ENCODE measurements at regions not wholly inside any gene's neighbourhood (a gene's known extent, or its start where the extent isn't known, plus 50 kb on each side); places are given as distances from the start of the nearest gene placed in this dataset.

DNA sequence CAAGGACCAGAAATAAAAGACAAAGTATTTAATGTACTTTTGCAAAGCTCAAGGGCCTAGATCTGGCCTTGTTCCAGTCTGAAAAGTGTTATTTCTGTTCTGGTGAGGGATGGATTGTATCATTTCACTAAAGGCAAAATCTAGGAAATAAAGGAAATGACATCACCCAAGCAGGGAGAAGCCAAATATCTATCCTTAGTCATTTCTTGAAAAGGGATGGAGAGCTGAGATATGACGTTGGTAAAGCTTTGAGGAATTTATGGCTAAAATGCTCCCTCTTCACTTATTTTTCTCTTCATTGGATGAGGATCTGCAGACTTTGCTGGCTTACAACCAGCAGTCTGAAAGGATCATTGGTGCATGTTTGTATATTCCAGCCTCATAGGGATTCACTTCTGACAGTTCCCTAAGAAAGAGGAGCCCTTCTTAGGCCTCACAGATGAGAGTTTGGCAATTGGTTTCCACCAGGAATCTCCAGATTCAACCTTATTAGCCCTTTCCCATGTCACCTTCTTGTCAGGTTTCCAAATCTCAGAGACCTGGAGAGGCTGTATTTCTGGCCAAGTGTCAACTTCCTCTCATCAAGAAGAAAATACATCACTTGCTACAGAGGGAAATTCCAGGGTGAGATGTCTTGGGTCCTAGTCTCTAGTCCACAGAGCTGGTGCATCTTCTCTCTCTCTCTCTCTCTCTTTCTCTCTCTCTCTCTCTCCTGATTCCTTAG, 93.7 kb upstream of the BOC start:
- no peak for DNase-seq
- Histone ChIP-seq H3K27ac (ENCODE audit: low read length) (no peak overlapping the region), H3K9ac (ENCODE audit: low read length) (no peak overlapping the region), H4K20me1 (ENCODE audit: low read length) (no peaks in the 10 kb centered on the region), H3K79me2 (ENCODE audit: low read length) (no peaks in the 10 kb centered on the region), H3F3A (ENCODE audit: low read length, unreplicated experiment) (no peaks in the 10 kb centered on the region), H3K9me2 (replicated peaks; ENCODE audit: low read length) (no peaks in the 10 kb centered on the region), H3K4me2 (ENCODE audit: low read length) (no peak overlapping the region), H2AFZ (ENCODE audit: low read length) (no peak overlapping the region), H3K9me3 (ENCODE audit: low read length) (no peaks in the 10 kb centered on the region), H3K36me3 (ENCODE audit: low read depth, low read length) (no peaks in the 10 kb centered on the region), H3K4me1 (ENCODE audit: insufficient read depth, low read length) (no peaks in the 10 kb centered on the region), H3K27me3 (ENCODE audit: low read length) (no peaks in the 10 kb centered on the region), H3K4me3 (ENCODE audit: low read length) (no peak overlapping the region)
- TF ChIP-seq EZH2 (IDR thresholded peaks at IDR 0.05; ENCODE audit: low read length, unreplicated experiment) (no peak), EZH2phosphoT487 (IDR thresholded peaks at IDR 0.05; ENCODE audit: borderline replicate concordance, low read length) (no peak)
- TF ChIP-seq, protein P1, sequence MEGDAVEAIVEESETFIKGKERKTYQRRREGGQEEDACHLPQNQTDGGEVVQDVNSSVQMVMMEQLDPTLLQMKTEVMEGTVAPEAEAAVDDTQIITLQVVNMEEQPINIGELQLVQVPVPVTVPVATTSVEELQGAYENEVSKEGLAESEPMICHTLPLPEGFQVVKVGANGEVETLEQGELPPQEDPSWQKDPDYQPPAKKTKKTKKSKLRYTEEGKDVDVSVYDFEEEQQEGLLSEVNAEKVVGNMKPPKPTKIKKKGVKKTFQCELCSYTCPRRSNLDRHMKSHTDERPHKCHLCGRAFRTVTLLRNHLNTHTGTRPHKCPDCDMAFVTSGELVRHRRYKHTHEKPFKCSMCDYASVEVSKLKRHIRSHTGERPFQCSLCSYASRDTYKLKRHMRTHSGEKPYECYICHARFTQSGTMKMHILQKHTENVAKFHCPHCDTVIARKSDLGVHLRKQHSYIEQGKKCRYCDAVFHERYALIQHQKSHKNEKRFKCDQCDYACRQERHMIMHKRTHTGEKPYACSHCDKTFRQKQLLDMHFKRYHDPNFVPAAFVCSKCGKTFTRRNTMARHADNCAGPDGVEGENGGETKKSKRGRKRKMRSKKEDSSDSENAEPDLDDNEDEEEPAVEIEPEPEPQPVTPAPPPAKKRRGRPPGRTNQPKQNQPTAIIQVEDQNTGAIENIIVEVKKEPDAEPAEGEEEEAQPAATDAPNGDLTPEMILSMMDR (conservative IDR thresholded peaks at IDR 0.05; ENCODE audit: low read depth, low read length), result no peak
- intact Hi-C loops (cut with micrococcal nuclease), result no loop called here
- CTCF ChIA-PET, result interaction anchor here (0.7 kb wide), 1 partner anchor 43 kb away, joined by 3 read pairs; no protein-coding TSS in a partner anchor
- no peak for ATAC-seq
- POLR2A ChIA-PET (ENCODE audit: unreplicated experiment), result no interaction called here
- no TSS peak for BruUV-seq (replicated peaks)

DNA sequence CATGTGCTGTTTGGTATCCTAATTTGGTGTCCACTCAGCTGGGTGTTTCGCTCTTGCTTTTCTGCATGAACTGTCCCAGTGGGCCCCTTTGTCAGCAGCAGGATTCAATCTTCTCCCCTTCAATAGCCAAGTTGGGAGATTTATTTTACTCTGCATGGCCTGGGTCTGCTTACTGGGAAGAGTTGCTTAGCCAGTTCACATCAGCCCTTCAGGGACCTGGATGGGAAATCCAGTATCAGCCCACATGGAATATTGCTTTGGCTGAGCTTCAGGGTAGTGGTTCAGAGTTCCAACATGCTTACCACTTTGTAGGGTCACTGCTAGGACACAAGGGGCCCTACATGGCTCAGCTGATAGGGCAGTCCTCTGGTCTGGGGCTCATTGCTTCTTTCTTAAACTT, 93.0 kb upstream of the BOC start:
- TF ChIP-seq, protein P1 (conservative IDR thresholded peaks at IDR 0.05; ENCODE audit: low read depth, low read length), result no peak
- no peak for TF ChIP-seq EZH2 (IDR thresholded peaks at IDR 0.05; ENCODE audit: low read length, unreplicated experiment)
- POLR2A ChIA-PET (ENCODE audit: unreplicated experiment), result no interaction called here
- no peak overlapping the region for H3K27ac ChIP-seq (ENCODE audit: low read length)

DNA sequence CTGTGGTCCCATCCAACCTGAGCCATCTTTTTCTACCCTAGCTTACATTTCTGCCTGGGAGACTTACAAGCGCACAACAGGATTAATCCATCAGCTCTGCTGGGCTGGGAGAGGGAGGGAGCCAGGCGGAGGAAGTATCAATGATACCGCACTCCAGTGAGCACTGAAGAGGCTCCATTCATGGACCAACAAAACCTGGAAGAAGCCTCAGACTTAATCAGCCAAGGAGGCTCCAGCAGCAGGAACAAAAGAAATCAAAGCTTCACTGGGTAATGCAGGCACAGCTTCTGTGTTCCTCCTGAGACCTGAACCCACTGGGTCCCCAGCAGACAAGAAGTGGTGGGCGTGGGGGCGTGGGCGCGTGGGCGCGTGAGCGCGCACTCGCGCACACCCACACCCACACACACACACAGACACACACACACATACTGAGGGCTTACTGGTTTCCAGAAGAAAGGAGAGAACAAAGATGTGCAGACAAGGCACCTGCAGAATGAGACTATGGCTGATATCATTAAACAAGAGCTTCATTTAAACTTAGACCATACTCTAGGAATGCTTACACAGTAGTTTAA, 87.0 kb upstream of the BOC start:
- BruUV-seq (replicated peaks), result no TSS peak
- ChIA-PET CTCF (no interaction called here), POLR2A (ENCODE audit: unreplicated experiment) (no interaction called here)
- Histone ChIP-seq H3K36me3 (ENCODE audit: low read depth, low read length) (no peaks in the 10 kb centered on the region), H3K4me3 (ENCODE audit: low read length) (no peak overlapping the region), H3K9me3 (ENCODE audit: low read length) (no peaks in the 10 kb centered on the region), H3F3A (ENCODE audit: low read length, unreplicated experiment) (no peaks in the 10 kb centered on the region), H3K4me2 (ENCODE audit: low read length) (no peak overlapping the region), H2AFZ (ENCODE audit: low read length) (no peak overlapping the region), H3K9me2 (replicated peaks; ENCODE audit: low read length) (no peaks in the 10 kb centered on the region), H4K20me1 (ENCODE audit: low read length) (no peaks in the 10 kb centered on the region), H3K27ac (ENCODE audit: low read length) (no peak overlapping the region), H3K79me2 (ENCODE audit: low read length) (no peaks in the 10 kb centered on the region), H3K9ac (ENCODE audit: low read length) (no peak overlapping the region), H3K4me1 (ENCODE audit: insufficient read depth, low read length) (0 out of 2 replicates have a peak, but pooled peaks cover 4% of the 10 kb centered on the region), H3K27me3 (ENCODE audit: low read length) (no peaks in the 10 kb centered on the region)
- DNase-seq (no peak), ATAC-seq (no peak)
- intact Hi-C loops (cut with micrococcal nuclease), result no loop called here
- TF ChIP-seq EZH2phosphoT487 (IDR thresholded peaks at IDR 0.05; ENCODE audit: borderline replicate concordance, low read length) (no peak), EZH2 (IDR thresholded peaks at IDR 0.05; ENCODE audit: low read length, unreplicated experiment) (no peak)
- TF ChIP-seq, protein P1 (conservative IDR thresholded peaks at IDR 0.05; ENCODE audit: low read depth, low read length), result no peak

More for the DNA sequence above, 93.0 kb upstream of the BOC start:
- ATAC-seq, result no peak
- no peak overlapping the region for H2AFZ ChIP-seq (ENCODE audit: low read length)
- CTCF ChIA-PET, result no interaction called here
- H3K27me3 ChIP-seq (ENCODE audit: low read length), result no peaks in the 10 kb centered on the region
- DNase-seq, result no peak
- H3K4me1 ChIP-seq (ENCODE audit: insufficient read depth, low read length), result no peaks in the 10 kb centered on the region
- no peaks in the 10 kb centered on the region for H4K20me1 ChIP-seq (ENCODE audit: low read length)
- no peak overlapping the region for H3K9ac ChIP-seq (ENCODE audit: low read length)
- no TSS peak for BruUV-seq (replicated peaks)
- no peaks in the 10 kb centered on the region for H3K79me2 ChIP-seq (ENCODE audit: low read length)
- H3K36me3 ChIP-seq (ENCODE audit: low read depth, low read length), result no peaks in the 10 kb centered on the region
- intact Hi-C loops (cut with micrococcal nuclease), result no loop called here
- H3F3A ChIP-seq (ENCODE audit: low read length, unreplicated experiment), result no peaks in the 10 kb centered on the region
- no peak overlapping the region for H3K4me3 ChIP-seq (ENCODE audit: low read length)
- no peak overlapping the region for H3K4me2 ChIP-seq (ENCODE audit: low read length)
- H3K9me2 ChIP-seq (replicated peaks; ENCODE audit: low read length), result no peaks in the 10 kb centered on the region
- H3K9me3 ChIP-seq (ENCODE audit: low read length), result no peaks in the 10 kb centered on the region
